Activated CD8-positive, alpha-beta memory T cell treated with anti-CD3 and anti-CD28 coated beads, Interleukin-2, amount 10 ng/mL, durations not matched to agents 7 days and 5 days (primary cell): ENCODE measurements at regions not wholly inside any gene's neighbourhood (a gene's known extent, or its start where the extent isn't known, plus 50 kb on each side); places are given as distances from the start of the nearest gene placed in this dataset.

Experiments
- ATAC-seq: fragments of 150-1000 bp; cut with Tn5 transposase; one replicate; pipeline ENCODE4 v1.10.0; 2021; ENCODE audit warnings: moderate library complexity
- CTCF ChIA-PET: fragments of 350-600 bp; sonication (Branson Sonifier 250); formaldehyde crosslinking; loops from one replicate; lab custom pipeline; 2021; ENCODE audit warnings: antibody characterized with exemption; lab: Charles Lee
- DNase-seq: peaks from one replicate; pipeline ENCODE4 v3.0.0-alpha.2; 2020
- H3K27ac Mint-ChIP-seq: one replicate; pipeline ENCODE4 v1.8.0; 2021; ENCODE audit warnings: mild to moderate bottlenecking, mixed read lengths
- H3K27me3 Mint-ChIP-seq: one replicate; pipeline ENCODE4 v1.8.0; 2021; ENCODE audit warnings: mixed read lengths
- H3K36me3 Mint-ChIP-seq: one replicate; pipeline ENCODE4 v1.8.0; 2021; ENCODE audit warnings: mild to moderate bottlenecking, mixed read lengths
- H3K4me1 Mint-ChIP-seq: one replicate; pipeline ENCODE4 v1.8.0; 2021; ENCODE audit warnings: mixed read lengths
- H3K4me3 Mint-ChIP-seq: one replicate; pipeline ENCODE4 v1.8.0; 2021; ENCODE audit warnings: mild to moderate bottlenecking, moderate library complexity, mixed read lengths
- H3K9me3 Mint-ChIP-seq: one replicate; pipeline ENCODE4 v1.8.0; 2022; ENCODE audit warnings: low read depth, mixed read lengths

DNA sequence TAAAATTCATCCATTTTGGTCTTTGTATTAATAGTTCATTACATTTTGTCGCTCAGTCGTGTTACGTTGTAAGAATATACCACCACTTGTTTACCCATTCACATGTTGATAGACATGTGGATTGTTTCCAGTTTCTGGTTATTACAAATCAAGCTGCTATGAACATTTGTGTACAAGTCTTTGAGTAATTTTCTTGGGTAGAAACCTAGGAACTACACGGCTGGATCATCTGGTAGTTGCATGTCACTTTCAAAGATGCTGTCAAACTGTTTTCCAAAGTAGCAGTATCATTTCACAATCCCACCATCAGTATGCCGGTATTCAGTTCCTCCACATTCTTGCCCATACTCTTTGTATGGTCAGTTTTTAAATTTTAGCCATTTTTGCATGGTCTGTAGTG is 98.0 kb downstream of the GASK1B start:
- CTCF ChIA-PET: no interaction called here
- Mint-ChIP-seq H3K4me3 (no peak overlapping the region), H3K9me3 (no peaks in the 10 kb centered on the region), H3K4me1 (no peaks in the 10 kb centered on the region), H3K36me3 (no peaks in the 10 kb centered on the region), H3K27ac (no peak overlapping the region), H3K27me3 (no peaks in the 10 kb centered on the region)
- DNase-seq: no peak
- no peak for ATAC-seq

GRCh38 chr4:158071931-158072330 is 100.9 kb downstream of the GASK1B start:
- Mint-ChIP-seq H3K9me3 (no peaks in the 10 kb centered on the region), H3K4me1 (no peaks in the 10 kb centered on the region), H3K27me3 (no peaks in the 10 kb centered on the region), H3K4me3 (no peak overlapping the region), H3K36me3 (no peaks in the 10 kb centered on the region), H3K27ac (no peak overlapping the region)
- CTCF ChIA-PET: no interaction called here
- ATAC-seq: no peak
- DNase-seq: no peak

GRCh38 chr4:158068068-158068467 is 104.8 kb downstream of the GASK1B start:
- H3K4me3 Mint-ChIP-seq: no peak overlapping the region
- no peak for ATAC-seq
- no peaks in the 10 kb centered on the region for H3K9me3 Mint-ChIP-seq

DNA sequence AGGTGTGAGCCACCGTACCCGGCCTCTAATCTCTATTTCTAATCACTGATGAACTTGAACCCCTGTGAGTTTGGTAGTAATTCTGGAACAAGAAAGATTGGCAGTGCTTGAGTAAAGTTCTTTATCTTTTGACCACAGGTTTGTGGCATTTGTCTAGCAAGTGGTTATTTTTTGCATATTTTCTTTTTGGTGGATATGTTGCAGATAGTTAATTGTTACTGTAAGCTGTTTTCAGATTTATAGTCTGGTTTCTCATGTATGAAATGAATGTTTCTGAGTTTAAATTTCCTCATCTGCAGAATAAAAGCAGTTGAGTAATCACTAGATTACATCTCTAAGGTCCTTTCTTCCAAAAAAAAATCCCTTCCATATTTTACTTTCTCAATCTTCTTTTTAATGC is 105.2 kb downstream of the GASK1B start:
- CTCF ChIA-PET: no interaction called here
- no peak for ATAC-seq
- H3K36me3 Mint-ChIP-seq: no peaks in the 10 kb centered on the region
- H3K4me3 Mint-ChIP-seq: no peak overlapping the region
- H3K27ac Mint-ChIP-seq: no peak overlapping the region
- no peak for DNase-seq
- H3K27me3 Mint-ChIP-seq: no peaks in the 10 kb centered on the region
- no peaks in the 10 kb centered on the region for H3K4me1 Mint-ChIP-seq
- H3K9me3 Mint-ChIP-seq: no peaks in the 10 kb centered on the region

More at GRCh38 chr4:158068068-158068467, 104.8 kb downstream of the GASK1B start:
- Mint-ChIP-seq H3K27ac (no peak overlapping the region), H3K27me3 (no peaks in the 10 kb centered on the region), H3K36me3 (no peaks in the 10 kb centered on the region), H3K4me1 (no peaks in the 10 kb centered on the region)
- DNase-seq: no peak
- CTCF ChIA-PET: no interaction called here

DNA sequence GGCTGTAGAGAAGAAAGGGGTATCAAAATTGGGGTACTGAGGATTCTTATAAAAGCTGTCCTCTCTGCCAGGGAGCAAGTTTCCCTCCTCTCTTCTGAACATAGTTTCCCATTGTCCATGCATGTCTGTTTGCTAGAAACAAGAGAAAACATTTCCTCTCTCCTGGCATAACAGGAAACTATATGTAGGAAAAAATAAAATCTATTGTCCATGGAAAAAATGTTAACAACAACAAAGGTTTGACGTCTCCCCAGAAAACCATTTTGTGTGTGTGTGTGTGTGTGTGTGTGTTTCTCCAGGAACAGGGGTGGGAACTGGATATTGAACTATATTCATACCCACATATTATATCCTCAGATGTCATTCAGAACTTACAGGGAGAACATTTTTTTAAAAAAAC is 107.2 kb downstream of the GASK1B start:
- no peak for DNase-seq
- H3K36me3 Mint-ChIP-seq: no peaks in the 10 kb centered on the region
- no peak overlapping the region for H3K27ac Mint-ChIP-seq
- H3K4me1 Mint-ChIP-seq: no peaks in the 10 kb centered on the region
- CTCF ChIA-PET: no interaction called here
- H3K4me3 Mint-ChIP-seq: no peak overlapping the region
- no peak for ATAC-seq
- no peaks in the 10 kb centered on the region for H3K27me3 Mint-ChIP-seq
- H3K9me3 Mint-ChIP-seq: no peaks in the 10 kb centered on the region

- H3K27me3 Mint-ChIP-seq: no peaks in the 10 kb centered on the region
- no peak overlapping the region for H3K4me3 Mint-ChIP-seq
- CTCF ChIA-PET: no interaction called here
- DNase-seq (no peak), ATAC-seq (no peak)
- H3K4me1 Mint-ChIP-seq: no peaks in the 10 kb centered on the region
- H3K9me3 Mint-ChIP-seq: no peaks in the 10 kb centered on the region
- no peak overlapping the region for H3K27ac Mint-ChIP-seq
- H3K36me3 Mint-ChIP-seq: no peaks in the 10 kb centered on the region
Observed at GRCh38 chr4:158065176-158065575, 107.6 kb downstream of the GASK1B start.

- H3K36me3 Mint-ChIP-seq: no peaks in the 10 kb centered on the region
- H3K27me3 Mint-ChIP-seq: no peaks in the 10 kb centered on the region
- ATAC-seq: no peak
- no peaks in the 10 kb centered on the region for H3K9me3 Mint-ChIP-seq
- no peaks in the 10 kb centered on the region for H3K4me1 Mint-ChIP-seq
- H3K27ac Mint-ChIP-seq: no peak overlapping the region
- H3K4me3 Mint-ChIP-seq: no peak overlapping the region
- CTCF ChIA-PET: no interaction called here
- DNase-seq: no peak
Observed at GRCh38 chr4:158056689-158057245, 116.1 kb downstream of the GASK1B start.

DNA sequence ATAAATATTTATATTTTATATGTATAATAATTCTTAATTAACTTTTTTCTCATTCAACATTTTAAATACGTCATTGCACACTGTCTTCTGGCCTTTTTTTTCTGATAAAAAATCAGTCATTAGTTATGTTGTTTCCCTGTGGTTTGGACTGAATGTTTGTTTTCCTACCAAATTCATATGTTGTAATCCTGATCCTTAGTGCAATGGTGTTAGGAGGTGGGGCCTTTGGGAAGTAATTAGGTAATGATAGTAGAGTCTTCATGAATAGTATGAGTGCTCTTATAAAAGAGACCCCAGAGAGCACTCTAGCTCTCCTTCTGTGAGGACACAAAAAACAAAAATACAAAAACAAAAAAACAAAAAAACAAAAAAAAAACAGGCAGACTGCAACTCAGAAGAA is 117.2 kb downstream of the GASK1B start:
- ATAC-seq (no peak), DNase-seq (no peak)
- CTCF ChIA-PET: no interaction called here
- H3K27ac Mint-ChIP-seq: no peak overlapping the region
- H3K4me3 Mint-ChIP-seq: no peak overlapping the region
- no peaks in the 10 kb centered on the region for H3K9me3 Mint-ChIP-seq
- H3K36me3 Mint-ChIP-seq: no peaks in the 10 kb centered on the region
- no peaks in the 10 kb centered on the region for H3K4me1 Mint-ChIP-seq
- no peaks in the 10 kb centered on the region for H3K27me3 Mint-ChIP-seq

DNA sequence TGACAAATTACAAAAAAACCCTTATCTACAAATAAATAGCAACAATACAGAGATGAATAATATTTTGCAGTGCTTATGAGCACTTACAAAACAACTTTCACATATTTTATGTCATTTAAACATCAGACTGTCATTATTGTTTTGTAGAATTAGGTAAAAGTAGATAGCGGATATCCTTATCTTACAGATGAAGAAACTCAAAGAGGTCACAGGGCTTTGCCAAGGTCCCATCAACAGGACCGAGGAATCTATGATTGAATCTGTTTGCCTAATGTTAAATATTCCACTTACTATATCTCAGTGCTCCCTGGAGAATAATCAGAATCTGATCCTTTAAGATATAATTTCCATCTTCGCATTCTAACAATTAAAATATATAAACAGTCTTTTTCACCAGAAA is 119.0 kb downstream of the GASK1B start:
- Mint-ChIP-seq H3K4me1 (no peaks in the 10 kb centered on the region), H3K27me3 (no peaks in the 10 kb centered on the region), H3K4me3 (no peak overlapping the region), H3K27ac (no peak overlapping the region), H3K9me3 (no peaks in the 10 kb centered on the region), H3K36me3 (no peaks in the 10 kb centered on the region)
- no peak for ATAC-seq
- no peak for DNase-seq
- CTCF ChIA-PET: no interaction called here

DNA sequence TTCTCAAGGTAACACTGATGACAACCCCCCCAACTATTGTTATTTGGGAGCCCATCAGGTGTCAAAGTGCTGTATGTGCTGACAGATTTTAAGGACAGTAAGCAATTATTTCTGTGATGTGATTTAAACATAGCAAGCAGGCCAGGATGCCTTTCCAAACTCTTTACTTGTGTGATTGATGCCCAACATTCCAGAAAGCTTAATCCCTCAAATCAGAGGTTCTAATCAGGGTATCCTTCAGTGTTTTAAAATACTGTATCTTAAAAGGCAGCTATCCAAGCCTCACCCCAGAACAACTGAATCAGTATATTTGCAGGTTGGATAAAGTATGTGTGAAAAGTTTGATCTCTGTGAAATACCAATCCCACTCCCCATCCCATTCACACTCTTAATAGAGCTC is 119.7 kb downstream of the GASK1B start:
- Mint-ChIP-seq H3K4me1 (no peaks in the 10 kb centered on the region), H3K36me3 (no peaks in the 10 kb centered on the region), H3K9me3 (no peaks in the 10 kb centered on the region), H3K4me3 (no peak overlapping the region), H3K27me3 (no peaks in the 10 kb centered on the region), H3K27ac (no peak overlapping the region)
- DNase-seq (no peak), ATAC-seq (no peak)
- CTCF ChIA-PET: no interaction called here

DNA sequence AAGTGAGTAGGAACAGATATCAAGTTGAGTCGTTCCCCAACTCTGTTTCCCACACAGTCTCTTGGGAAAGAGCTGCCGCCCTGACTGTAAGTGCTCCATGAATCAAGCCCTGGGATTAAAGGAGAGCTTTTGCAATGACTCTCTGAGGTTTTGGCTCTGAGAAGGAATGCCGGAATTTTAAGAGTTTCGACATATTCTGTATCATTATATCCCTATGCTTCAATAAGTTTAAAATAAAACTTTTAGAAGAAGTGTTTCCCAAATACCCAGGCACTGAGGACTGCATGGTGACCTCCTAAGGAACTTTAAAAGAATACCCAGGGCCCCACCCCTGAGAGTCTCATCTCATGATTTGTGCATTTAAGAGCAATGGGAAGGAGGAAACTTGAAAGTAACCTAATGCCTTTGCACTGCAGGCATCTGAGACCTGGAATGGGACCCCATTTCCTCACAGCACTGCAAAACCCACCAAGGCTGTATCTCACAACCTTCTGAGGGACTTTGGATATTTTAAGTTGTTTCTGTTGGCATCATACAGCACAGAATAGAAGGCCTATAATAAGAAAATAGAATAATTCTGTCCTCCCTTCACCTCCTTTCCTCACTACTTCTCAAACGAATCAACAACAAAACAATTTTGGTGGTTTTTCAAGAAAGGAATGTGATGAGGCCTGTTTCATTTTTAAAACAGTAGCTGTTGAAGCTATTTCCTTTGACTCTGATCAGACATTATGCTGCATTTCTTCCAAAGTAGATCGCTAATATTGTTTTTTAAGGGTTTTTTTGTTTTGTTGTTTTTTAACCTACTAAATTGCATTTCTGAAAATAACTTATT is 121.2 kb downstream of the GASK1B start:
- H3K27ac Mint-ChIP-seq: no peak overlapping the region
- no peak for DNase-seq
- H3K9me3 Mint-ChIP-seq: no peaks in the 10 kb centered on the region
- no peaks in the 10 kb centered on the region for H3K27me3 Mint-ChIP-seq
- H3K4me1 Mint-ChIP-seq: no peaks in the 10 kb centered on the region
- H3K4me3 Mint-ChIP-seq: no peak overlapping the region
- no peaks in the 10 kb centered on the region for H3K36me3 Mint-ChIP-seq
- CTCF ChIA-PET: no interaction called here
- ATAC-seq: no peak

- H3K4me1 Mint-ChIP-seq: no peaks in the 10 kb centered on the region
- no peak overlapping the region for H3K27ac Mint-ChIP-seq
- no peaks in the 10 kb centered on the region for H3K27me3 Mint-ChIP-seq
- DNase-seq: no peak
- no peaks in the 10 kb centered on the region for H3K36me3 Mint-ChIP-seq
- no peak for ATAC-seq
- no peak overlapping the region for H3K4me3 Mint-ChIP-seq
- H3K9me3 Mint-ChIP-seq: no peaks in the 10 kb centered on the region
- CTCF ChIA-PET: no interaction called here
Observed at GRCh38 chr4:158050942-158051341, 121.9 kb downstream of the GASK1B start.

- no peak for DNase-seq
- Mint-ChIP-seq H3K36me3 (no peaks in the 10 kb centered on the region), H3K4me3 (no peak overlapping the region), H3K27me3 (no peaks in the 10 kb centered on the region), H3K27ac (no peak overlapping the region), H3K9me3 (no peaks in the 10 kb centered on the region), H3K4me1 (no peaks in the 10 kb centered on the region)
- no peak for ATAC-seq
- CTCF ChIA-PET: no interaction called here
Observed at GRCh38 chr4:158046345-158046744, 126.5 kb downstream of the GASK1B start.

DNA sequence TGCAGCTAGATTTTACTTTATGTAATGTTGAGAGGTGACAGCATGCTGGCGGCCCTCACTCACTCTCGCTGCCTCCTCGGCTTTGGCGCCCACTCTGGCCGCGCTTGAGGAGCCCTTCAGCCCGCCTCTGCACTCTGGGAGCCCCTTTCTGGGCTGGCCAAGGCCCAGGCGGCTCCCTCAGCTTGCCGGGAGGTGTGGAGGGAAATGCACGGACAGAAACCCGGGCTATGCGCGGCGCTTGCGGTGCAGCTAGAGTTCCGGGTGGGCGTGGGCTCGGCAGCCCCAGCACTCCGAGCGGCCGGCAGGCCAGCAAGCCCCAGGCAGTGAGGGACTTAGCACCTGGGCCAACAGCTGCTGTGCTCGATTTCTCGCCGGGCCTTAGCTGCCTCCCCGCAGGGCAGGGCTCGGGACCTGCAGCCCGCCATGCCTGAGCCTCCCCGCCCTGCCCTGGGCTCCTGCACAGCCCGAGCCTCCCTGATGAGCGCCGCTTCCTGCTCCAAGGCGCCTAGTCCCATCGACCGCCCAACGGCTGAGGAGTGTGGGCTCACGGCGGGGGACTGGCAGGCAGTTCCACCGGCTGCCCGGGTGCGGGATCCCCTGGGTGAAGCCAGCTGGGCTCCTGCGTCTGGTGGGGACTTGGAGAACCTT is 128.7 kb downstream of the GASK1B start:
- Mint-ChIP-seq H3K9me3 (no peaks in the 10 kb centered on the region), H3K27ac (no peak overlapping the region), H3K36me3 (no peaks in the 10 kb centered on the region), H3K27me3 (no peaks in the 10 kb centered on the region), H3K4me3 (no peak overlapping the region), H3K4me1 (no peaks in the 10 kb centered on the region)
- ATAC-seq (no peak), DNase-seq (no peak)
- CTCF ChIA-PET: no interaction called here
